HG03139 (cell line): ENCODE measurements at regions not wholly inside any gene's neighbourhood (a gene's known extent, or its start where the extent isn't known, plus 50 kb on each side); places are given as distances from the start of the nearest gene placed in this dataset.

Experiments used
- ATAC-seq: cut with Tn5 transposase; IDR thresholded peaks from one replicate; pipeline ENCODE4 v1.9.1; 2021; ENCODE audit not compliant: unreplicated experiment

GRCh38 chr14:42869681-42870080 is 1263.0 kb downstream of the LRFN5 start:
- no peak for ATAC-seq

GRCh38 chr14:42862114-42862513 is 1255.4 kb downstream of the LRFN5 start:
- ATAC-seq = no peak

GRCh38 chr14:42860371-42860770 is 1253.7 kb downstream of the LRFN5 start:
- ATAC-seq = no peak

- ATAC-seq = no peak
These were observed 1249.4 kb downstream of the LRFN5 start for GRCh38 chr14:42856106-42856505.

- ATAC-seq = no peak
These were observed 1248.4 kb downstream of the LRFN5 start for GRCh38 chr14:42855085-42855484.

- ATAC-seq = no peak
These were observed 1247.4 kb downstream of the LRFN5 start for GRCh38 chr14:42854061-42854460.

- ATAC-seq = no peak
These were observed 1242.0 kb downstream of the LRFN5 start for GRCh38 chr14:42848652-42849051.

GRCh38 chr14:42814817-42815216 is 1208.1 kb downstream of the LRFN5 start:
- no peak for ATAC-seq

- no peak for ATAC-seq
These were observed 1200.2 kb downstream of the LRFN5 start for GRCh38 chr14:42806909-42807315.

- ATAC-seq = no peak
These were observed 1197.5 kb downstream of the LRFN5 start for GRCh38 chr14:42804141-42804540.

GRCh38 chr14:42802346-42802745 is 1195.7 kb downstream of the LRFN5 start:
- no peak for ATAC-seq

GRCh38 chr14:42792166-42792565 is 1185.5 kb downstream of the LRFN5 start:
- ATAC-seq = no peak

GRCh38 chr14:42782754-42783153 is 1176.1 kb downstream of the LRFN5 start:
- no peak for ATAC-seq

GRCh38 chr14:42778984-42779383 is 1172.3 kb downstream of the LRFN5 start:
- ATAC-seq = no peak

GRCh38 chr14:42750771-42751170 is 1144.1 kb downstream of the LRFN5 start:
- ATAC-seq = no peak

GRCh38 chr14:42742084-42742483 is 1135.4 kb downstream of the LRFN5 start:
- ATAC-seq = no peak

GRCh38 chr14:42736408-42736807 is 1129.7 kb downstream of the LRFN5 start:
- no peak for ATAC-seq

GRCh38 chr14:42734041-42734440 is 1127.4 kb downstream of the LRFN5 start:
- no peak for ATAC-seq

GRCh38 chr14:42732005-42732404 is 1125.3 kb downstream of the LRFN5 start:
- no peak for ATAC-seq

GRCh38 chr14:42731480-42731879 is 1124.8 kb downstream of the LRFN5 start:
- no peak for ATAC-seq

GRCh38 chr14:42729681-42730080 is 1123.0 kb downstream of the LRFN5 start:
- ATAC-seq = no peak

GRCh38 chr14:42719391-42719790 is 1112.7 kb downstream of the LRFN5 start:
- ATAC-seq = no peak

GRCh38 chr14:42715316-42715715 is 1108.6 kb downstream of the LRFN5 start:
- ATAC-seq = no peak

- ATAC-seq = no peak
These were observed 1103.4 kb downstream of the LRFN5 start for GRCh38 chr14:42710071-42710470.
